IMR-90 (cell line): ENCODE measurements at regions not wholly inside any gene's neighbourhood (a gene's known extent, or its start where the extent isn't known, plus 50 kb on each side); places are given as distances from the start of the nearest gene placed in this dataset.

Experiments used
- ATAC-seq: fragments of 200-7000 bp; cut with Tn5 transposase; 2 replicates; pipeline ENCODE4 v1.9.1; 2020; ENCODE audit warnings: low read depth, mild to moderate bottlenecking, moderate library complexity
- BruUV-seq: library from RNA; stranded (reverse); fragments of 400-500 nt; replicated peaks from 2 replicates; lab custom pipeline; 2021; lab: Mats Ljungman, UMichigan
- CTCF ChIA-PET: fragments of 300-600 bp; formaldehyde crosslinking; extraction: SDS; loops from one replicate; lab custom pipeline; 2021; ENCODE audit warnings: antibody characterized with exemption; lab: Yijun Ruan, JAX
- POLR2A ChIA-PET: fragments of 300-600 bp; sonication (Branson Sonifier 250); formaldehyde crosslinking; loops from one replicate; lab custom pipeline; 2022; ENCODE audit warnings: antibody characterized with exemption; ENCODE audit not compliant: unreplicated experiment; lab: Charles Lee
- DNase-seq: peaks from one replicate; pipeline ENCODE4 v3.0.0; 2013
- H2AFZ ChIP-seq: replicated peaks from 2 replicates; pipeline ENCODE3; 2013; ENCODE audit warnings: low read length, mild to moderate bottlenecking; ENCODE audit not compliant: poor library complexity
- H2AK5ac ChIP-seq: 2 replicates; pipeline ENCODE4 v1.6.1; 2013; ENCODE audit warnings: low read depth, low read length, inconsistent platforms
- H2AK9ac ChIP-seq: replicated peaks from 2 replicates; pipeline ENCODE3; 2013; ENCODE audit warnings: mild to moderate bottlenecking, low read depth, low read length, moderate library complexity; ENCODE audit not compliant: poor library complexity
- H2BK120ac ChIP-seq: 2 replicates; pipeline ENCODE4 v1.6.1; 2013; ENCODE audit warnings: low read depth, low read length, inconsistent platforms
- H2BK15ac ChIP-seq: 3 replicates; pipeline ENCODE4 v1.6.1; 2013; ENCODE audit warnings: low read depth, low read length, inconsistent platforms
- H2BK20ac ChIP-seq: 2 replicates; pipeline ENCODE4 v1.6.1; 2013; ENCODE audit warnings: low read depth, mild to moderate bottlenecking, inconsistent platforms, low read length, moderate library complexity
- H2BK5ac ChIP-seq: 2 replicates; pipeline ENCODE4 v1.6.1; 2013; ENCODE audit warnings: mild to moderate bottlenecking, low read depth, low read length, inconsistent platforms; ENCODE audit not compliant: poor library complexity, severe bottlenecking
- H3K14ac ChIP-seq: replicated peaks from 2 replicates; pipeline ENCODE4 v1.6.1; 2013; ENCODE audit warnings: low read depth, low read length, inconsistent platforms
- H3K18ac ChIP-seq: 2 replicates; pipeline ENCODE4 v1.6.1; 2013; ENCODE audit warnings: low read depth, low read length, control low read depth
- H3K23ac ChIP-seq: 2 replicates; pipeline ENCODE4 v1.6.1; 2013; ENCODE audit warnings: low read depth, low read length, inconsistent platforms
- H3K27ac ChIP-seq: 2 replicates; pipeline ENCODE4 v1.5.1; 2013; ENCODE audit warnings: mild to moderate bottlenecking, control low read depth, low read length; ENCODE audit not compliant: insufficient read depth
- H3K27me3 ChIP-seq: 2 replicates; pipeline ENCODE4 v1.6.1; 2013; ENCODE audit warnings: low read length; ENCODE audit not compliant: control insufficient read depth, insufficient read depth
- H3K36me3 ChIP-seq: 2 replicates; pipeline ENCODE4 v1.6.1; 2013; ENCODE audit warnings: low read length, mixed read lengths; ENCODE audit not compliant: control insufficient read depth, insufficient read depth
- H3K4ac ChIP-seq: 2 replicates; pipeline ENCODE4 v1.6.1; 2013; ENCODE audit warnings: low read depth, low read length, inconsistent platforms
- H3K4me1 ChIP-seq: 2 replicates; pipeline ENCODE4 v1.6.1; 2013; ENCODE audit warnings: low read length, mixed read lengths; ENCODE audit not compliant: control insufficient read depth, insufficient read depth
- H3K4me2 ChIP-seq: 2 replicates; pipeline ENCODE4 v1.6.1; 2013; ENCODE audit warnings: low read depth, mild to moderate bottlenecking, control low read depth, low read length, moderate library complexity
- H3K4me3 ChIP-seq: 2 replicates; pipeline ENCODE4 v1.5.1; 2013; ENCODE audit warnings: low read depth, mild to moderate bottlenecking, control low read depth, low read length, moderate library complexity; ENCODE audit not compliant: insufficient read depth
- H3K56ac ChIP-seq: 2 replicates; pipeline ENCODE4 v1.6.1; 2013; ENCODE audit warnings: low read length, inconsistent platforms; ENCODE audit not compliant: insufficient read depth; ENCODE audit errors: extremely low read depth
- H3K79me1 ChIP-seq, 2 experiments: 2 replicates each; pipeline ENCODE4 v1.6.1; 2013; ENCODE audit warnings: low read length in 2 of 2, inconsistent platforms in 1 of 2, low read depth in 1 of 2
- H3K9ac ChIP-seq: 2 replicates; pipeline ENCODE4 v1.6.1; 2013; ENCODE audit warnings: low read depth, low read length, control low read depth
- H3K9me1 ChIP-seq: 2 replicates; pipeline ENCODE4 v1.6.1; 2013; ENCODE audit warnings: low read length, inconsistent platforms; ENCODE audit not compliant: insufficient read depth
- H3K9me3 ChIP-seq: 2 replicates; pipeline ENCODE4 v1.6.1; 2013; ENCODE audit warnings: low read length; ENCODE audit not compliant: control insufficient read depth, insufficient read depth
- H4K20me1 ChIP-seq: 2 replicates; pipeline ENCODE4 v1.6.1; 2013; ENCODE audit warnings: low read length, inconsistent platforms; ENCODE audit not compliant: insufficient read depth
- H4K5ac ChIP-seq: 2 replicates; pipeline ENCODE4 v1.6.1; 2013; ENCODE audit warnings: mild to moderate bottlenecking, low read depth, low read length, control low read depth
- H4K8ac ChIP-seq, 2 experiments: 2 replicates each; pipeline ENCODE4 v1.6.1; 2013; ENCODE audit warnings: low read depth in 2 of 2, low read length in 2 of 2, control low read depth in 1 of 2, inconsistent platforms in 1 of 2
- H4K91ac ChIP-seq: 2 replicates; pipeline ENCODE4 v1.6.1; 2013; ENCODE audit warnings: low read depth, low read length, inconsistent platforms; ENCODE audit not compliant: insufficient read depth
- ELK1 ChIP-seq: fragments of 150-350 bp; IDR thresholded peaks from 2 replicates; pipeline ENCODE4 v1.6.1; 2016; ENCODE audit warnings: low read depth, mild to moderate bottlenecking, low read length, moderate library complexity, borderline replicate concordance
- WGBS, 2 experiments: methylation state at CpG; one replicate each; pipeline versions ENCODE4 v1.1.5 to v1.1.7; 2013; ENCODE audit warnings: missing lambda C conversion rate in 2 of 2; ENCODE audit not compliant: insufficient read length in 1 of 2; ENCODE audit errors: extremely low coverage in 2 of 2; 5-methylcytosine and 5-hydroxymethylcytosine counted together
- dilution Hi-C: fragments of 300-500 bp; cut with HindIII; formaldehyde crosslinking; loops from one replicate; pipeline ENCODE4 v1.14.3; 2018; ENCODE audit warnings: low sequenced_read_pairs; ENCODE audit not compliant: unreplicated experiment
- in situ Hi-C: fragments of 300-500 bp; cut with MboI; formaldehyde crosslinking; loops from 3 replicates; pipeline ENCODE4 v1.14.3; 2019; ENCODE audit warnings: low sequenced_read_pairs, inconsistent platforms, mixed read lengths
- intact Hi-C: fragments of 100-400 bp; cut with micrococcal nuclease; formaldehyde crosslinking; loops from 2 replicates; pipeline ENCODE4 v1.10.0; 2022
- TF ChIP-seq, protein P1 (sequence below): conservative IDR thresholded peaks from 2 replicates; pipeline ENCODE4 v1.5.1; 2012; ENCODE audit warnings: mild to moderate bottlenecking, low read depth, low read length, improper control_type of control experiment

GRCh38 chr20:40966103-40966502 is 62.5 kb upstream of the TOP1 start:
- Histone ChIP-seq H3K9ac (no peak overlapping the region; the same call in 1 of the 2 replicates), H3K14ac (no peak overlapping the region), H3K27ac (no peak overlapping the region), H2AK5ac (no peak overlapping the region), H3K18ac (no peak overlapping the region), H4K20me1 (peaks cover 2% of the 10 kb centered on the region; the same call in 1 of the 2 replicates), H3K23ac (no peak overlapping the region), H3K9me1 (peaks cover 3% of the 10 kb centered on the region; the same call in 1 of the 2 replicates), H4K8ac (no peak overlapping the region), H3K9me3 (no peaks in the 10 kb centered on the region), H3K27me3 (no peaks in the 10 kb centered on the region), H2BK120ac (no peak overlapping the region), H2BK15ac (no peak overlapping the region), H4K91ac (no peak overlapping the region), H2BK5ac (no peak overlapping the region), H2AFZ (no peak overlapping the region), H2BK20ac (no peak overlapping the region), H3K56ac (no peak overlapping the region), H2AK9ac (no peak overlapping the region), H3K4ac (no peak overlapping the region), H4K5ac (no peak overlapping the region), H3K79me1 (peaks cover 0 to 7% of the 10 kb centered on the region in 2 experiments; a peak in 2 of 4 replicates), H3K36me3 (no peaks in the 10 kb centered on the region), H3K4me2 (no peak overlapping the region), H3K4me1 (peaks cover 2% of the 10 kb centered on the region; the same call in 1 of the 2 replicates), H3K4me3 (no peak overlapping the region)
- TF ChIP-seq, protein P1, sequence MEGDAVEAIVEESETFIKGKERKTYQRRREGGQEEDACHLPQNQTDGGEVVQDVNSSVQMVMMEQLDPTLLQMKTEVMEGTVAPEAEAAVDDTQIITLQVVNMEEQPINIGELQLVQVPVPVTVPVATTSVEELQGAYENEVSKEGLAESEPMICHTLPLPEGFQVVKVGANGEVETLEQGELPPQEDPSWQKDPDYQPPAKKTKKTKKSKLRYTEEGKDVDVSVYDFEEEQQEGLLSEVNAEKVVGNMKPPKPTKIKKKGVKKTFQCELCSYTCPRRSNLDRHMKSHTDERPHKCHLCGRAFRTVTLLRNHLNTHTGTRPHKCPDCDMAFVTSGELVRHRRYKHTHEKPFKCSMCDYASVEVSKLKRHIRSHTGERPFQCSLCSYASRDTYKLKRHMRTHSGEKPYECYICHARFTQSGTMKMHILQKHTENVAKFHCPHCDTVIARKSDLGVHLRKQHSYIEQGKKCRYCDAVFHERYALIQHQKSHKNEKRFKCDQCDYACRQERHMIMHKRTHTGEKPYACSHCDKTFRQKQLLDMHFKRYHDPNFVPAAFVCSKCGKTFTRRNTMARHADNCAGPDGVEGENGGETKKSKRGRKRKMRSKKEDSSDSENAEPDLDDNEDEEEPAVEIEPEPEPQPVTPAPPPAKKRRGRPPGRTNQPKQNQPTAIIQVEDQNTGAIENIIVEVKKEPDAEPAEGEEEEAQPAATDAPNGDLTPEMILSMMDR, result peak; percentile 29; the same call in 1 of the 2 replicates
- TF ChIP-seq ELK1, result no peak
- in situ Hi-C loops (loop anchor here (25.0 kb wide), 2 partner anchors 646 to 1104 kb away; partner anchors contain the start of gene CHD6), intact Hi-C loops (loop anchor here (5.0 kb wide), 2 partner anchors 111 to 266 kb away; no protein-coding TSS in a partner anchor), dilution Hi-C loops (no loop called here)
- POLR2A ChIA-PET, result no interaction called here
- ATAC-seq (no peak), DNase-seq (no peak)
- CTCF ChIA-PET, result no interaction called here
- no TSS peak for BruUV-seq
- WGBS, 2 experiments, result 20% methylated on average over 1 of the region's 2 CpGs; no CpG with 5 or more reads in 1 of the 2 experiments
